PC-3 (cell line): ENCODE measurements at regions not wholly inside any gene's neighbourhood (a gene's known extent, or its start where the extent isn't known, plus 50 kb on each side); places are given as distances from the start of the nearest gene placed in this dataset.

Experiments used
- ATAC-seq: fragments of 200-7000 bp; cut with Tn5 transposase; 2 replicates; pipeline ENCODE4 v1.9.1; 2020; ENCODE audit warnings: mild to moderate bottlenecking, moderate library complexity
- BruUV-seq: library from RNA; stranded (reverse); fragments of 400-500 nt; replicated peaks from 2 replicates; lab custom pipeline; 2021; lab: Mats Ljungman, UMichigan
- CTCF ChIA-PET: fragments of 300-600 bp; sonication (Branson Sonifier 250); formaldehyde crosslinking; loops from one replicate; lab custom pipeline; 2022; ENCODE audit warnings: antibody characterized with exemption; lab: Charles Lee
- POLR2A ChIA-PET: fragments of 300-600 bp; sonication (Branson Sonifier 250); formaldehyde crosslinking; loops from one replicate; lab custom pipeline; 2022; ENCODE audit warnings: antibody characterized with exemption; ENCODE audit not compliant: unreplicated experiment; lab: Charles Lee
- DNase-seq: peaks from one replicate; pipeline ENCODE4 v3.0.0-alpha.2; 2015
- H2AFZ ChIP-seq: fragments of 300-600 bp; sonication (generic); 2 replicates; pipeline ENCODE4 v1.6.0; 2016; ENCODE audit warnings: antibody characterized with exemption, low read length
- H3F3A ChIP-seq: fragments of 300-600 bp; sonication (generic); one replicate; pipeline ENCODE4 v1.6.0; 2017; ENCODE audit warnings: antibody characterized with exemption, low read length, control low read depth, mild to moderate bottlenecking; ENCODE audit not compliant: unreplicated experiment
- H3K27ac ChIP-seq: fragments of 300-600 bp; sonication (generic); 2 replicates; pipeline ENCODE4 v1.5.1; 2016; ENCODE audit warnings: mild to moderate bottlenecking, low read length
- H3K27me3 ChIP-seq: fragments of 300-600 bp; sonication (generic); 2 replicates; pipeline ENCODE4 v1.6.1; 2016; ENCODE audit warnings: low read length, mixed read lengths
- H3K36me3 ChIP-seq: fragments of 300-600 bp; sonication (generic); 2 replicates; pipeline ENCODE4 v1.6.1; 2016; ENCODE audit warnings: low read depth, mixed run types, low read length, mixed read lengths
- H3K4me1 ChIP-seq: fragments of 300-600 bp; sonication (generic); 2 replicates; pipeline ENCODE4 v1.5.1; 2016; ENCODE audit warnings: low read length; ENCODE audit not compliant: insufficient read depth
- H3K4me2 ChIP-seq: fragments of 300-600 bp; sonication (generic); 2 replicates; pipeline ENCODE4 v1.6.0; 2016; ENCODE audit warnings: low read length
- H3K4me3 ChIP-seq: fragments of 300-600 bp; sonication (generic); 2 replicates; pipeline ENCODE4 v1.5.1; 2016; ENCODE audit warnings: mild to moderate bottlenecking, low read length, mixed read lengths
- H3K79me2 ChIP-seq: fragments of 300-600 bp; sonication (generic); 2 replicates; pipeline ENCODE4 v1.6.1; 2017; ENCODE audit warnings: low read length, mixed read lengths
- H3K9ac ChIP-seq: fragments of 300-600 bp; sonication (generic); 2 replicates; pipeline ENCODE4 v1.6.0; 2016; ENCODE audit warnings: mild to moderate bottlenecking, low read length
- H3K9me2 ChIP-seq: fragments of 300-600 bp; sonication (generic); replicated peaks from 2 replicates; pipeline ENCODE4 v1.6.1; 2016; ENCODE audit warnings: mixed run types, low read length, mixed read lengths
- H3K9me3 ChIP-seq: fragments of 300-600 bp; sonication (generic); 2 replicates; pipeline ENCODE4 v1.6.1; 2016; ENCODE audit warnings: low read length, mixed read lengths
- H4K20me1 ChIP-seq: fragments of 300-600 bp; sonication (generic); 2 replicates; pipeline ENCODE4 v1.6.1; 2016; ENCODE audit warnings: low read length, mixed read lengths
- EZH2 ChIP-seq: fragments of 300-600 bp; sonication (generic); IDR thresholded peaks from one replicate; pipeline ENCODE4 v1.6.1; 2017; ENCODE audit warnings: antibody characterized with exemption, mild to moderate bottlenecking, low read length; ENCODE audit not compliant: unreplicated experiment
- EZH2phosphoT487 ChIP-seq: fragments of 300-600 bp; sonication (generic); IDR thresholded peaks from 2 replicates; pipeline ENCODE4 v1.6.1; 2018; ENCODE audit warnings: mild to moderate bottlenecking, antibody characterized with exemption, low read length, borderline replicate concordance
- intact Hi-C: fragments of 100-400 bp; cut with micrococcal nuclease; formaldehyde crosslinking; loops from 2 replicates; pipeline ENCODE4 v1.9.0; 2023
- TF ChIP-seq, protein P1 (sequence below): fragments of 300-600 bp; sonication (generic); conservative IDR thresholded peaks from 2 replicates; pipeline ENCODE4 v1.5.1; 2017; ENCODE audit warnings: antibody characterized with exemption, low read depth, mild to moderate bottlenecking, low read length

DNA sequence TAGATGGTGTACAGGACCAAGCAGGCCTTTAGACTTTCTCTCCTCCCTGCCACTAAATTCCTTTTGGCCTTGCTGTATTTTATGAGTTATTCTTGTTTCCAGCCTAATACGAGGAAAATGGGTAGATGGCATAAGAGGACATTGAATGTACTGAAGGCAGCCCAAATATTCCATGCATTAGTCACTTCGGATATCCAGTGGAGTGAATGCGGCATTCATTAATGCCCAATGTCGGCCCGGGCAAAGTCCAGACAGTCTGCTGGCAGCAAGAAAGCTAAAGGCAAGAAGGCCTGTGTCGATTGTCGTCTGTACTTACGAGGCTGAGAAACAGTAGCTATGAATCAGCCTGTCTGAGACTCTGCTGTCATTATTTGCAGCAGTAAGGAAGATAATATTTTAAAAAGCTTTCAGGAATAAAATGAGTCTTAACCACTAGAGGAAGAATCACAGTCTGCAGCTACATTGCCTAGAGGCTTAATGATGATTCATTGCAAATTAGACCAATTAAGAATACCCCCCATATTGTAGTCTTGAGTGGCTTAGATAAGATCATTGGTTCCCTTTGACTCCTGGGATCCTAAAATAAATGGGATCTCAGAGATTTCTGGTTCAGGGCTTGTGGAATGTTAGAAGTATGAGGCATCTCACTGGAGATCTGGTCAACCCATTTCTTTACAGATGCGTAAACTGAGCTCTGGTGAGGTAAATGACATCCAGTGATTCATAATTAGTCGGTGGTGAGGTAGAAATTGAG, 534.1 kb upstream of the JAG1 start:
- Histone ChIP-seq H2AFZ (peak overlapping the region; percentile 45), H3K79me2 (no peaks in the 10 kb centered on the region), H3K9me2 (no peaks in the 10 kb centered on the region), H3K27ac (peak overlapping the region; percentile 85), H3K9ac (peak overlapping the region; percentile 28), H4K20me1 (no peaks in the 10 kb centered on the region), H3K4me1 (peaks cover 44% of the 10 kb centered on the region), H3K4me3 (peak overlapping the region; percentile 1; the same call in 1 of the 2 replicates), H3K4me2 (peak overlapping the region; percentile 46), H3K36me3 (no peaks in the 10 kb centered on the region), H3K27me3 (no peaks in the 10 kb centered on the region), H3K9me3 (no peaks in the 10 kb centered on the region), H3F3A (peaks cover 22% of the 10 kb centered on the region)
- ATAC-seq (peak; percentile 92), DNase-seq (peak; percentile 96)
- CTCF ChIA-PET: interaction anchor here (0.5 to 1.2 kb wide), 4 partner anchors 58 to 655 kb away, joined by 3 to 5 read pairs (median 4); no protein-coding TSS in a partner anchor
- intact Hi-C loops: loop anchor here (2.0 to 10.0 kb wide), 6 partner anchors 53 to 536 kb away; partner anchors contain the start of gene JAG1
- POLR2A ChIA-PET: interaction anchor here (0.5 to 1.4 kb wide), 6 partner anchors 29 to 536 kb away, joined by 3 to 4 read pairs (median 4); partner anchors contain the start of gene JAG1
- BruUV-seq: no TSS peak
- no peak for TF ChIP-seq EZH2phosphoT487
- TF ChIP-seq, protein P1, sequence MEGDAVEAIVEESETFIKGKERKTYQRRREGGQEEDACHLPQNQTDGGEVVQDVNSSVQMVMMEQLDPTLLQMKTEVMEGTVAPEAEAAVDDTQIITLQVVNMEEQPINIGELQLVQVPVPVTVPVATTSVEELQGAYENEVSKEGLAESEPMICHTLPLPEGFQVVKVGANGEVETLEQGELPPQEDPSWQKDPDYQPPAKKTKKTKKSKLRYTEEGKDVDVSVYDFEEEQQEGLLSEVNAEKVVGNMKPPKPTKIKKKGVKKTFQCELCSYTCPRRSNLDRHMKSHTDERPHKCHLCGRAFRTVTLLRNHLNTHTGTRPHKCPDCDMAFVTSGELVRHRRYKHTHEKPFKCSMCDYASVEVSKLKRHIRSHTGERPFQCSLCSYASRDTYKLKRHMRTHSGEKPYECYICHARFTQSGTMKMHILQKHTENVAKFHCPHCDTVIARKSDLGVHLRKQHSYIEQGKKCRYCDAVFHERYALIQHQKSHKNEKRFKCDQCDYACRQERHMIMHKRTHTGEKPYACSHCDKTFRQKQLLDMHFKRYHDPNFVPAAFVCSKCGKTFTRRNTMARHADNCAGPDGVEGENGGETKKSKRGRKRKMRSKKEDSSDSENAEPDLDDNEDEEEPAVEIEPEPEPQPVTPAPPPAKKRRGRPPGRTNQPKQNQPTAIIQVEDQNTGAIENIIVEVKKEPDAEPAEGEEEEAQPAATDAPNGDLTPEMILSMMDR: no peak
- TF ChIP-seq EZH2: no peak

DNA sequence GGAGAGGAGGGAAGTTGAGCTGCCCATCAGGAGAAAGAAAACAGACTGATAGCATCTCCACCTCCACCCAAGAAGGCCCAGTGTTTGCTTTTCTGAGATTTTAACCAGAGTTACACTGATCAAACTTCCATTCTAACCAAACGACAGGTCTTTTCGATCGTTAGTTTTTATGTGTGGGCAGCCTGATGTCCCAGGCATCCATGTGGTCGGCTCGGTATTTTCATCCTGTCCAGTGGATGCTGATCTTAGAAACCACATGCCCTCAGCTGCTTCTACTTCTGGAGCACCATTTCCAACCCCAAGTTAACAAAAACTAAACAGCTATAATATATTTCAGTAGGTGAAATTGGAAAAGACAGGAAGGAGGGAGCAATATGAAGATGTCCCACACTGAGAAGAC, 536.8 kb upstream of the JAG1 start:
- TF ChIP-seq EZH2phosphoT487 (no peak), EZH2 (no peak)
- TF ChIP-seq, protein P1: no peak
- Histone ChIP-seq H3F3A (peaks cover 22% of the 10 kb centered on the region), H2AFZ (no peak overlapping the region), H3K4me3 (no peak overlapping the region), H3K27me3 (no peaks in the 10 kb centered on the region), H3K9me3 (no peaks in the 10 kb centered on the region), H4K20me1 (no peaks in the 10 kb centered on the region), H3K9me2 (no peaks in the 10 kb centered on the region), H3K36me3 (no peaks in the 10 kb centered on the region), H3K4me2 (no peak overlapping the region), H3K4me1 (peaks cover 36% of the 10 kb centered on the region), H3K9ac (no peak overlapping the region), H3K27ac (no peak overlapping the region), H3K79me2 (no peaks in the 10 kb centered on the region)
- ChIA-PET CTCF (no interaction called here), POLR2A (no interaction called here)
- intact Hi-C loops: no loop called here
- ATAC-seq (no peak), DNase-seq (no peak)
- BruUV-seq: no TSS peak

DNA sequence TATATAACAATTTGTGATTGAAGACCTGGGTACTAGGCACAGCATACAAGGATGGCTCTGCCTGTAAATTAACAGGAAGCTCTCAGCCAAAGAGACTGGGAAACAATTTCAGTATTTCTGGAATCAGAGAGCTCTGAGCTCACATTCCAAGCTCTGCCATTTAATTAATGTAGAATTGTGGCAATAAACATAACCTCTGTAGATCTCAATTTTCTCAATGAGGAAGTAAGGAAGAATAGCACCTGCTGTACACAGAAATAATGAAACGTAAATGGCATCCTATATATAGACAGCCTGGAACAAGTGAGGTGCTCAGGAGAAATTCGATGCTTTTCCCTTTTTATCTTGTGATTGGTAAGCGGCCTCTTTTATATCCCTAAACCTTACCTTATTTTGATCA, 538.5 kb upstream of the JAG1 start:
- H3K9me2 ChIP-seq: no peaks in the 10 kb centered on the region
- no peak overlapping the region for H2AFZ ChIP-seq
- no TSS peak for BruUV-seq
- ChIA-PET POLR2A (no interaction called here), CTCF (interaction anchor here (0.7 kb wide), 1 partner anchor 38 kb away, joined by 3 read pairs; no protein-coding TSS in a partner anchor)
- H3K4me2 ChIP-seq: no peak overlapping the region
- peaks cover 15% of the 10 kb centered on the region for H3F3A ChIP-seq
- H3K4me3 ChIP-seq: no peak overlapping the region
- ATAC-seq (no peak), DNase-seq (no peak)
- H3K4me1 ChIP-seq: peaks cover 19% of the 10 kb centered on the region
- no peaks in the 10 kb centered on the region for H3K9me3 ChIP-seq
- no peaks in the 10 kb centered on the region for H4K20me1 ChIP-seq
- H3K27ac ChIP-seq: no peak overlapping the region
- no peak overlapping the region for H3K9ac ChIP-seq
- no peaks in the 10 kb centered on the region for H3K27me3 ChIP-seq
- TF ChIP-seq EZH2phosphoT487 (no peak), EZH2 (no peak)
- TF ChIP-seq, protein P1: no peak
- intact Hi-C loops: no loop called here
- H3K36me3 ChIP-seq: no peaks in the 10 kb centered on the region
- H3K79me2 ChIP-seq: no peaks in the 10 kb centered on the region
